ENCODE measurements at regions not wholly inside any gene's neighbourhood (a gene's known extent, or its start where the extent isn't known, plus 50 kb on each side); places are given as distances from the start of the nearest gene placed in this dataset.
A peak's percentile ranks its signal among the peaks of the same experiment; 100 is the strongest.

GRCh38 chr13:86660090-86660489, 860.9 kb upstream of the SLITRK6 start (continued):
- TF ChIP-seq USF2 (IDR thresholded peaks at IDR 0.05; ENCODE audit: low read depth, low read length) (no peak), USF2 (CRISPR knock-in tag; IDR thresholded peaks at IDR 0.05; ENCODE audit: borderline replicate concordance) (no peak), NONO (IDR thresholded peaks at IDR 0.05) (no peak), NONO (CRISPR knock-in tag; conservative IDR thresholded peaks at IDR 0.05) (no peak)

DNA sequence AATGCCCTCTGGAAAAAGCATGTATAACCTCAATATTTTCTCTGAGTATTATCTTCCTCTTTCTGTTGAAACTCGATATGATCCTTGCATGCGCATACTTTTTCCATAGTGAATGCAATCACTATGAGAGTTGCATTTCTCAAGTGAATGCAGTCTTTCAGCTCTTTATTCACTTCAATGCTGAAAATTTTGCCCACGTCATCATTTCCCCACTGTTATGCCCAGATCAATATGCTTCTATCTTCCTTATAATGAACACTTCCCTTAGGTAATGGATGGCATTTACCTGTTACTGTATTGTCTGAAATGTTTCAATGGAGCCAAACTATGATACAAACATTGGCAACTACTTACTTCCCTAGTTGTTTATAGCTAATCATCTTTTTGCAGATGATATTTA, 866.6 kb upstream of the SLITRK6 start:
- Histone ChIP-seq H3K9ac (ENCODE audit: insufficient read depth, low read depth, low read length) (no peak overlapping the region), H3K9me3 (ENCODE audit: low read length) (no peaks in the 10 kb centered on the region), H4K20me1 (ENCODE audit: insufficient read depth, low read length) (no peaks in the 10 kb centered on the region), H3K4me2 (ENCODE audit: low read depth, low read length) (no peak overlapping the region), H3K27me3 (ENCODE audit: control insufficient read depth in 1 of 2, insufficient read depth in 2 of 2, low read length in 2 of 2) (no peaks in the 10 kb centered on the region), H3K36me3 (replicated peaks in 1 of 2; ENCODE audit: control insufficient read depth in 1 of 2, insufficient read depth in 2 of 2, low read length in 2 of 2) (no peaks in the 10 kb centered on the region), H3K27ac (ENCODE audit: extremely low read length, insufficient read depth, low read length) (no peak overlapping the region), H3K79me2 (ENCODE audit: insufficient read depth, low read length) (no peaks in the 10 kb centered on the region), H3K4me1 (ENCODE audit: insufficient read depth, low read length) (no peaks in the 10 kb centered on the region), H2AFZ (ENCODE audit: low read length) (no peak overlapping the region), H3K4me3 (replicated peaks in 1 of 3; ENCODE audit: insufficient read depth in 1 of 3, low read depth in 2 of 3, low read length in 3 of 3) (no peak overlapping the region)
- intact Hi-C loops (cut with micrococcal nuclease; ENCODE audit: unreplicated experiment) (no loop called here), in situ Hi-C loops (cut with HindIII; ENCODE audit: extremely low pct_ligation_motif_present, low pct_unique_long_range_greater_than_20kb) (no loop called here)
- ChIA-PET CTCF (ENCODE audit: low intra/inter-chr PET ratio, low total read pairs) (no interaction called here), POLR2A (no interaction called here)
- FAIRE-seq (no peak), DNase-seq (ENCODE audit: low spot score) (no peak), ATAC-seq (no peak)
- no TSS peak for BruUV-seq (replicated peaks)
- TF ChIP-seq MAFF (IDR thresholded peaks at IDR 0.05; ENCODE audit: low read depth, low read length): peak; percentile 92
- TF ChIP-seq ZMAT3 (CRISPR knock-in tag; conservative IDR thresholded peaks at IDR 0.05): no peak
- TF ChIP-seq MAFK (conservative IDR thresholded peaks at IDR 0.05 in 1 of 2, IDR thresholded peaks at IDR 0.05 in 1 of 2; ENCODE audit: low read length in 2 of 2): peak; percentile 82 to 95
- WGBS (ENCODE audit: low lambda C conversion rate): 17% methylated on average over 3 of the region's 3 CpGs

All from HepG2 (cell line).